ENCODE measurements at regions not wholly inside any gene's neighbourhood (a gene's known extent, or its start where the extent isn't known, plus 50 kb on each side); places are given as distances from the start of the nearest gene placed in this dataset.

- TF ChIP-seq ZNF264 (CRISPR knock-in tag; IDR thresholded peaks at IDR 0.05) = 0 out of 2 replicates have a peak, but pooled peaks have one; percentile 1
Measured at GRCh38 chr17:77332034-77332971, 191.5 kb downstream of the SEC14L1 start (continued).

- peaks cover 87% of the 10 kb centered on the region for H3K79me2 ChIP-seq (ENCODE audit: insufficient read depth, low read length)
- no peaks in the 10 kb centered on the region for H3K27me3 ChIP-seq (ENCODE audit: control insufficient read depth in 1 of 2, insufficient read depth in 2 of 2, low read length in 2 of 2)
- TF ChIP-seq ZNF24 (IDR thresholded peaks at IDR 0.05) = no peak
- TF ChIP-seq, protein P1, sequence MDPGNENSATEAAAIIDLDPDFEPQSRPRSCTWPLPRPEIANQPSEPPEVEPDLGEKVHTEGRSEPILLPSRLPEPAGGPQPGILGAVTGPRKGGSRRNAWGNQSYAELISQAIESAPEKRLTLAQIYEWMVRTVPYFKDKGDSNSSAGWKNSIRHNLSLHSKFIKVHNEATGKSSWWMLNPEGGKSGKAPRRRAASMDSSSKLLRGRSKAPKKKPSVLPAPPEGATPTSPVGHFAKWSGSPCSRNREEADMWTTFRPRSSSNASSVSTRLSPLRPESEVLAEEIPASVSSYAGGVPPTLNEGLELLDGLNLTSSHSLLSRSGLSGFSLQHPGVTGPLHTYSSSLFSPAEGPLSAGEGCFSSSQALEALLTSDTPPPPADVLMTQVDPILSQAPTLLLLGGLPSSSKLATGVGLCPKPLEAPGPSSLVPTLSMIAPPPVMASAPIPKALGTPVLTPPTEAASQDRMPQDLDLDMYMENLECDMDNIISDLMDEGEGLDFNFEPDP (CRISPR knock-in tag; conservative IDR thresholded peaks at IDR 0.05) = 0 out of 2 replicates have a peak, but pooled peaks have one; percentile 12
- no peak for TF ChIP-seq KDM3A (CRISPR knock-in tag; IDR thresholded peaks at IDR 0.05; ENCODE audit: low read depth)
- no peak overlapping the region for H2AFZ ChIP-seq (ENCODE audit: low read length)
- no peak overlapping the region for H3K4me3 ChIP-seq (replicated peaks in 1 of 3; ENCODE audit: insufficient read depth in 1 of 3, low read depth in 2 of 3, low read length in 3 of 3)
- H4K20me1 ChIP-seq (ENCODE audit: insufficient read depth, low read length) = peaks cover 50% of the 10 kb centered on the region
- POLR2A ChIA-PET = interaction anchor here (1.5 to 1.6 kb wide), 2 partner anchors 10 to 117 kb away, joined by 3 to 4 read pairs; no protein-coding TSS in a partner anchor
- ATAC-seq (no peak), DNase-seq (ENCODE audit: low spot score) (no peak), FAIRE-seq (no peak)
- BruUV-seq (replicated peaks) = no TSS peak
- no peak overlapping the region for H3K4me2 ChIP-seq (ENCODE audit: low read depth, low read length)
- WGBS (ENCODE audit: low lambda C conversion rate) = 95% methylated on average over 7 of the region's 7 CpGs
- no peaks in the 10 kb centered on the region for H3K9me3 ChIP-seq (ENCODE audit: low read length)
- peaks cover 4 to 10% of the 10 kb centered on the region in 2 experiments; a peak in 1 of 5 replicates for H3K36me3 ChIP-seq (replicated peaks in 1 of 2; ENCODE audit: control insufficient read depth in 1 of 2, insufficient read depth in 2 of 2, low read length in 2 of 2)
- no peak overlapping the region for H3K9ac ChIP-seq (ENCODE audit: insufficient read depth, low read depth, low read length)
- peak overlapping the region; percentile 2 for H3K27ac ChIP-seq (ENCODE audit: extremely low read length, insufficient read depth, low read length)
- CTCF ChIA-PET (ENCODE audit: low intra/inter-chr PET ratio, low total read pairs) = no interaction called here
- H3K4me1 ChIP-seq (ENCODE audit: insufficient read depth, low read length) = peaks cover 31% of the 10 kb centered on the region
- intact Hi-C loops (cut with micrococcal nuclease; ENCODE audit: unreplicated experiment) = no loop called here
- in situ Hi-C loops (cut with HindIII; ENCODE audit: extremely low pct_ligation_motif_present, low pct_unique_long_range_greater_than_20kb) = loop anchor here (5.0 kb wide), 2 partner anchors 94 to 164 kb away; no protein-coding TSS in a partner anchor
Measured at GRCh38 chr17:77332981-77333685, 192.4 kb downstream of the SEC14L1 start.

Measured in HepG2 (cell line).